NCI-H1105 (cell line): ENCODE measurements at regions not wholly inside any gene's neighbourhood (a gene's known extent, or its start where the extent isn't known, plus 50 kb on each side); places are given as distances from the start of the nearest gene placed in this dataset.
"Not testable (repeated sequence)": the region's sequence is repeated elsewhere in the genome, so short reads cannot be mapped to it uniquely, and the experiment has no call there.

Source experiments
- DNase-seq: peaks from one replicate; lab custom pipeline; 2025; lab: John Stamatoyannopoulos, UW

DNA sequence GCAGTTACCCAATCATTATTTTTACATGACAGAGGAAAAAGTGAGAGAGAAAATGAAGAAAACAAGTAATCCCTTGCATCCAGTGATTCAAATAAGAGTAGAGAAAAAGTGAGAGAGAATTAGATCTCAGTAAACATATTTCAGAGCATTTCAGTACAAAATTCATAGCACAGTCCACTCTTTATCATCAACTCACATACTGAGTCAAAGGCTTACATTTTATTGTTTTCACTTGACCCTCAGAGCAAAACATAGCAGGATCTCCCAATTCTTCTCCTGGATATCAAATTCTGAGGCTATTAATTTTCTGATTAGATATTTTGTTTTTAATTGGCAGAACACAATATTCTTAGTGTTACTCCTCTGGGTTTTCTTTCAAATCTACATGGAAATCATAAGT, 1568.3 kb upstream of the PRR20A start:
- DNase-seq = no peak

DNA sequence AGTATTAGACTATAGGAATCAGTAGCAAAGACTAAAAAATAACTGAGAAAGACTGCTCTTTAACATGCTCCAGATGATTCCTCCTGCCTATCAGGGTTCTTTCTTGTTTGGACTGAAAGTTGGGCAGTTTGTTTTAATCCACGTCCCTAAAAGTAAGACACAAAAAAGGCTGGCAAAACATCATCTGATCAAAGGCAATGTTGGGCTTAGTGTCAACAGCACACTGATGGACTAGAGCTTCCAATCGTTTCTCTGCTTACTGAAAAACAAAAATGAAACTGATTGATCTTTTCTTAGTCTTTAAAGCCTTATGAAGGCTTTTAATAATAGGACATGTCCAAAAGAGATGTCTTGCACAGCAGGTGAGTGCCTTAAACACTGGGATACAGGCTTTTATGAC, 1567.9 kb upstream of the PRR20A start:
- no peak for DNase-seq

GRCh38 chr13:55573565-55573964, 1567.2 kb upstream of the PRR20A start:
- DNase-seq = no peak

GRCh38 chr13:55576389-55576788, 1564.3 kb upstream of the PRR20A start:
- DNase-seq = no peak

- DNase-seq = no peak
Observed at GRCh38 chr13:55577082-55577846, 1563.5 kb upstream of the PRR20A start.

GRCh38 chr13:55577847-55578210, 1562.9 kb upstream of the PRR20A start:
- DNase-seq = no peak

DNA sequence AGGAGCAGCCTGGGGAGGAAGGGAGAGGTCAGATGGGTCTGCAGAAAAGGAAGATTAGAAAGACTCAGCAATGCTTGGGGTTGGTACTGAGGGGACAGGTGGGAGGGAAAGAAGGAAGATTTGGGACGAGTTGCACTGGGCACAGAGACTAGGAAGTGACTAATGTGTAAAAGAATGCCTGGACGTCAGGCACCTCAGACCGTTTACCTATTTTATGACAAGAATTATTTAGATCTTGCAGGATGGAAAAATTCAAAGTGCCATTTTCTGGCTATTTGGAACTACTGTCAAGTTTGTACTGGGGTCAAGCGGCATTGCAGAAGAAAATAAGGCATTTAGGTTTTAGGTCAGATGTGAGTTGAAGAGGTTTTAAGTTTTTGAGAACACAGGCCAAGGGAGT, 1558.4 kb upstream of the PRR20A start:
- not testable (repeated sequence) for DNase-seq

DNA sequence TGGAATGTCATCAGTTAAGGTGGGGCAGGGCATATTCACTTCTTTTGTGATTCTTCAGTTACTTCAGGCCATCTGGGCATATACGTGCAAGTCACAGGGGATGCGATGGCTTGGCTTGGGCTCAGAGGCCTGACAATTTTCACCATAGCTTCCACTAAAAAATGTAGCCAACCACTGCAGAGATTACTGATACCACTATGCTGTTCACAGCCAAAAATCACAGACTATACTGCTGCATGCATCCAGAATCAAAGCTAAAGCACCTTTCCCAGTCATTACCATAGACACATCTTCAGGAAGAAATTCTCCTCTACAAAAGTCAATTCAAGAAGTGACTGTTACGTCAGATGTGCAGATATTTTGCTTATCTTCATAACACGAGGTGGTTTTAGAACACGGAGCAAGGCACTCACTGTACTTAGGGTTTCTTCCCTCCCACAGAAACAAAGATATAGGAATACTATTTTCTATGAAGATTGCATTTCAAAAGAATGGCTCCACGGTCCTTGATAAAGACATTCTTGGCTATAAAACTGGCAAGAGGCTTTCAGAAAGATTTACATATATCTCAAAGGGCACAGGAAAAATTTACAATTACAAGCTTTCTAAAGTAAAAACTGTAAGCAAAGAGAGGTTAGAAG, 1556.6 kb upstream of the PRR20A start:
- no peak for DNase-seq

DNA sequence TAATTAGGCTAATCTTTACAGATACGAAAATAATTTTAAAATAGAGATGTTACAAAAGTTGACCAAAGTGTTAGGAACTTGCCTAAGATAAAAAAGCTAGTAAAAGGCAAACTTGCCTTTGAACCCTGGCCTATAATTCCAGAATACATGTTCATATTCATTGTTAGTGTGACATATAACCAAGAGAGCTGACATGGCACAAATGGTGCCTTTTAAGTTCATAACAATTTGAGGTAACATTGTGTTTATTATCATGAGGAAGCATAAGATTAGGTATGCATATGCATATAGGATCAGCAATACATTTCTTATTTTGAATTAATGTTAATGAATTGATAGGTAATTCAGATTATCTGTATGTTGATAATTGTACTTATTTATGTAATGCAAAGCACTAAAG, 1537.9 kb upstream of the PRR20A start:
- no peak for DNase-seq

DNA sequence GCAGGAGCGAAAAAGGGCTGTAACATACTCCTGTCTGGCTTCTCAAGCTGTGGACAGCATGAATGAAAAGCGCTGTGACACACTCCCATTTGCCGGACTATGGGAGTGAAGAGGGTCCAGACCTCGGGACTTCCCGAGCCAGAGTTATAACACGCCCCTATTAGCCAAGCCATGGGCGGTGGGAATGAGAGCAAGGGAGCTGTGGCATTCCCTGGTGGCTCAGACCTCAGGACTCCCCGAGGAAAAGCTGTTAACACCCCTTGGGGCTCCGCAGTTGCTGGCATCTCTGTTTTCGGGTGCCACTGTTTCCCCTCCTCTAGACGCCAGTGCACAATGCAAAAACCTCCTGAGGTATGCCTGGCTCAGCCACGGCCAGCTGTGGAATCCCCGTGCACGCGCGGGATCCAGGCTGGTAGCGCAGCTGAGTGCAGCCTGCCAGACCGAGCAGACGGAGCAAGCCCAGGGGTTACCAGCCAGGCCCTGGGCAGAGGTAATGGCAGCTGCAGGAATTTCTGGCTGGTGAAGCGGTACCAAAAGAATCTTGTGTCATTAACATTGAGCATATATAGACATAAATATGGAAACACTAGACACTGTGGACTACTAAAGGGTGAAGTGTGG, 1534.6 kb upstream of the PRR20A start:
- no peak for DNase-seq

DNA sequence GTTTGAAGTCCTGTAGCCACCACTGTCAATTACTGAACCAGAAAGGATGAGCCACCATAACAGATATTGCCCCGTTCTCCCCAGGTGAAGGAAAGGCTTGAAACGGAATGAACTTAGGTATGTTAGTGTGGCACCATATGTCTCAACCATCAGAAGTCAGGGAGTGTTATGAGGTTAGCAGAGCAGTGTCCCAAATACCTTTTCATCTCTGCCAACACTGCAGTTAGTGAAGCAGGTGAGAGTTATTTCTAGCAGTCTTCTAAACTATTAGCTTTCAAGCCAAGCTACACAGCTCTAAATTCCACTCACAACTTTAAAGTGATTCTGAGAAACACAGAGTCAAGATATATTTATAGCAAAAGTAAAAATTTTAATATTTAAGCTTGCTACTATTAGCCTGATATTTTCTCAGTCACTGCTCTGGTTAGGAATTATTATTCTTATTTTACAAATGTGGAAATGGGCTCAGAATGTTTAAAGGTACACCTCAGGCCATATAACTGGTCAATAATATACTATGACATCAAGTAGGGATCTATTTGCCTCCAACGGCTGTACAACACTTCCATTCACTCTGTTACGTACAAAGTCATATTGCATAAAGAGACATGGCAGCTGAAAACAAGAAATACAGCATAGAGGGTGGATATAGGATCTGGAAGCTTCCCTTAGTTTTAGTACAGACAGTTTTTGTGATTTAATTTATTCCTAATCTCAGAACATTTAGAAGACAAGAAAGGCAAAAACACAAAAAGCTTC, 1527.1 kb upstream of the PRR20A start:
- DNase-seq = no peak

DNA sequence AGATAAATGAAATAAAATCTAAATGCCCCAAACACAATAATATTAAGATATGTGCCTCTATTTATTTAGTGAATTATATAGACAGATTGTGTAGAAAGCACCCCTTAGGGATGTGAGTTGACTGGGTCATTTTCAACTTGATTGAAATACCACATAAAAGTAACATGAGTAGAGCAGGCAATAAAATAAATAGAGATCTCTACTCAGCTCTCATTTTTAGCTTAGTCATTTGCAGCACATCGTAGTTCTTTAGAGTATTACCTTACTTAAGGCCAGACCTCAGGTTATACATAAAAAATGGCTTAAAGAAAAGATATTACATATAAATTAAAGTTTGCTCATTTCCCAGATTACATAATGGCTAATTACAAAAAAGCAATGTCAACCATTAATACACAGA, 1525.6 kb upstream of the PRR20A start:
- DNase-seq = no peak

DNA sequence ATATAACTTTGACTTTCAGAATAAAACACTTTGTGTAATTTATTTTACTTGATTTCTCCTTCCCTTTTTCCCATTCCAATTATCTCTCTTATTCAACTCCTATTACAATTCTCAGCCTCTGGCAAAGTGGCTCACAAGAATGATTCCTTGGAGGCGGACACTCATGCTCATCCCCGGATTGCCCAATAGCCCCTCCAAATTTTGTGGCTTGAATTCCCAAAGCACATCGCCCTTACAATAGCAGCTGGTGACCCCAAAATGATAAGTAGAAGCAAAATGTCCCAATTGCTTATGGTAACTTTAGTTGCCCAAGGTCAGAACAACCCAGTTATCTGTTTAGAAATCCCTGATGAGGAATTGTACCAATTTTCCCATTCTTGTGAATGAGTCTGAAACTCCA, 1523.5 kb upstream of the PRR20A start:
- no peak for DNase-seq

- DNase-seq = no peak
Observed at GRCh38 chr13:55627221-55627620, 1513.5 kb upstream of the PRR20A start.

- DNase-seq = no peak
Observed at GRCh38 chr13:55632402-55632801, 1508.3 kb upstream of the PRR20A start.

DNA sequence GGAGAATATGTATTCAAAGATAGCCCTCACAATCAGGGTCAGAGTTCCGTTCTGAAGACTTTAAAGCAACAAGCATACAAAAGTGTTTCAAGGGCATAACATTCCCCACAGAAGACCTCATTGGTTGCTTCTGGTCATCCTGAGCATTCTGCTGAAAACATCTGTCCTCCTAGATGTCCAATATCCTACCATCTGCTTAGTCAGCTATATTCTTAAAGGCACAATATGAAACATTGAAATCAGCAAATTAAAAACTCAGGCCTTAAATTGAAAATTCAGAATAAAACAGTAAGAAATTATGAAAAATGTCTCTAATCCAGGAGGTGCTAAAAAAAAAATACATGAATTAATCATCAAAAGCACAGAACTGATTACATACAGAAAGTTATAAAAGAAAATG, 1491.2 kb upstream of the PRR20A start:
- DNase-seq = no peak

- no peak for DNase-seq
Observed at GRCh38 chr13:55652657-55653056, 1488.1 kb upstream of the PRR20A start.

DNA sequence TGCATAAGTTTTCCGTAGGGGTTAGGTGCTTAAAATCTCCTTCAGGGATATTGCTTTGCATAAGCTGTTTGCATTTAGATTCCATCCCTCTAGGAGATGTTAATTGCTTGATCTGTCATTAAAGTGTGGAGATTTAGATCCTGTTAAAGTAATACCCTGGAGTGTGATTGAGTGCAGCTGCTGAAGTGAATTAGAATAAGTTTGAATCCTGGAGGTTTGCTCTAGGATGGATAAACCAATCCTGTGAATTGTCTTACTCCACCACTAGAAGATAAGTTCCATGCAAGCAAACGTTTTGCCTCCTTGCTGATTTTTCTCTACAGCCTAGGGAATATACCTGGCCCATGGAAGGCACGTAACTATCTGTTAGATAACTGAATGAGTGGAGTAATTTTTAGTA, 1487.2 kb upstream of the PRR20A start:
- no peak for DNase-seq

GRCh38 chr13:55654243-55654642, 1486.5 kb upstream of the PRR20A start:
- DNase-seq = no peak

DNA sequence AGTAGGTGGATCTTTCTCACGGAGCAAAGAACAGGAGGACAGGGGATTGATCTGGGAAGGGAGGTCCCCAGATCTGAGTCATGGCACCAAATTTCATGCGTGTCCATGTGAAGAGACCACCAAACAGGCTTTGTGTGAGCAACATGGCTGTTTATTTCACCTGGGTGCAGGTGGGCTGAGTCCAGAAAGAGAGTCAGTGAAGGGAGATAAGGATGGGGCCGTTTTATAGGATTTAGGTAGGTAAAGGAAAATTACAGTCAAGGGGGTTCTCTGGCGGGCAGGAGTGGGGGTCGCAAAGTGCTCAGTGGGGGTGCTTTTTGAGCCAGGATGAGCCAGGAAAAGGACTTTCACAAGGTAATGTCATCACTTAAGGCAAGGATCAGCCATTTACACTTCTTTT, 1480.5 kb upstream of the PRR20A start:
- not testable (repeated sequence) for DNase-seq

GRCh38 chr13:55660851-55661250, 1479.9 kb upstream of the PRR20A start:
- no peak for DNase-seq

DNA sequence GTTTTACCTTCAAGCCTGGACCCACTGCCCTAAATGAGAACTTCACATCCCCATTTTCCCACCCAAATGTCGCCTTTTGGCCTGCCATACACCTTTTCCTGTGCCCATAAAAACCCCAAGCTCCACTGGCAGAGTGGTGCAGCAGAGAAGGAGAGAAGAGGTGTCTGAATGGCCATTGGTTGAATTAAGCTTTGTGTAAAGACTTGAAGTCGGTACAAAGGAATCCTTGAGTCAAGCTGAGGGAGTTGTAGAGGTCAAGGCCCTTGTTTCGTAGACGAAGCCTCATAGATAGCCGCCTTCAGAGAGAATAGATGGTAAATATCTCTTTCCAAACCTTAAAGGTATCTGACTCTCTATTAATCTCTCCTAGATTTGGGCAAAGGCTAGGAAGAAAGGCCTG, 1479.2 kb upstream of the PRR20A start:
- no peak for DNase-seq

DNA sequence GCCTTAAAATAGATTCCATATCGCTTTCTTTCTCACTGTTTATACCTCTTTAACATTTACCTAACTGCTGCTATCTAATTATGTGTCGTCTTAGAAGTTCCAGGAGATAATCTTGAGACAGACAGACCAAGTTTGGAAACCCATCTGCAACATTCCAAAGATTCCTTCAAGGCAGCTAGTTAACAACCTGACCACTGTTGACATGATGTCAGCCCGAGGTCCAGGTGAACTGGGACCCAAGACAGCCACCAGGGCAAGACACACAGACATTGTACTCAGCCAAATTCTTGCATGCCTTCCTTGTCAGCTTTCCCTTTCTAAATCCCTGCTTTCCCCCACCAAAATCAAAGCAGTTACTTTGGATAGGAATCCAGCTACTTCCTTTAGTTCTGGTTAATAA, 1476.5 kb upstream of the PRR20A start:
- DNase-seq = no peak
